Psoas muscle (tissue), 7 donors: ENCODE measurements at regions not wholly inside any gene's neighbourhood (a gene's known extent, or its start where the extent isn't known, plus 50 kb on each side); places are given as distances from the start of the nearest gene placed in this dataset.

Experiments used
- ATAC-seq, 4 donors: fragments of 200-7000 bp; cut with Tn5 transposase; one replicate each; pipeline ENCODE4 v1.9.1; 2020; ENCODE audit warnings: moderate library complexity in 3 of 4, mild to moderate bottlenecking in 2 of 4
- DNase-seq, 2 donors: peaks; one replicate each; pipeline ENCODE4 v3.0.0-alpha.2; 2020
- H3K27ac ChIP-seq: fragments of 200-600 bp; one replicate; pipeline ENCODE4 v1.8.0; 2022
- H3K27me3 ChIP-seq, 3 donors: fragments of 200-600 bp in 1 of 3; one replicate each; pipeline versions ENCODE4 v1.6.1 to v1.8.0; 2013 to 2022; ENCODE audit warnings: low read length in 2 of 3, mild to moderate bottlenecking in 2 of 3, moderate library complexity in 1 of 3; ENCODE audit not compliant: insufficient read depth in 3 of 3
- H3K36me3 ChIP-seq, 2 donors: fragments of 200-600 bp in 1 of 2; one replicate each; pipeline versions ENCODE4 v1.6.1 to v1.8.0; 2013 to 2022; ENCODE audit warnings: low read depth in 1 of 2, mild to moderate bottlenecking in 1 of 2, moderate library complexity in 1 of 2; ENCODE audit not compliant: insufficient read depth in 1 of 2
- H3K4me1 ChIP-seq: fragments of 200-600 bp; one replicate; pipeline ENCODE4 v1.8.0; 2022
- H3K4me3 ChIP-seq: fragments of 200-600 bp; one replicate; pipeline ENCODE4 v1.8.0; 2022; ENCODE audit warnings: mild to moderate bottlenecking
- H3K9me3 ChIP-seq: fragments of 200-600 bp; one replicate; pipeline ENCODE4 v1.8.0; 2022
- CTCF ChIP-seq: fragments of 200-600 bp; IDR thresholded peaks from one replicate; pipeline ENCODE4 v1.8.0; 2022; ENCODE audit warnings: antibody characterized with exemption
- WGBS, 3 donors: extraction: QIAGEN DNeasy Blood & Tissue Kit; methylation state at CpG; one replicate each; pipeline versions ENCODE4 v1.1.6 to v1.1.7; 2013; 5-methylcytosine and 5-hydroxymethylcytosine counted together
- intact Hi-C, 2 donors: fragments of 100-400 bp; cut with DNase I; formaldehyde crosslinking; loops; one replicate each; pipeline versions ENCODE4 v1.11.0 to v1.14.2; 2022
- donor health status: healthy with polysubstance abuse.
- donor health status: DM: no; HTN: no; CAD: no; lungs with moderate emphysema.
- donor health status: Bipolar disorder and iron deficiency.
- donor health status: healthy.
- donor health status: DM: yes; HTN: yes; CAD: no.
- donor health status: DM: no; HTN: no; CAD: no.
- donor health status: DM: yes; HTN: yes; CAD: no.

- no peaks in the 10 kb centered on the region for H3K4me1 ChIP-seq
- intact Hi-C loops, result no loop called here
- H3K27ac ChIP-seq, result no peak overlapping the region
- no peak for TF ChIP-seq CTCF
- no peaks in the 10 kb centered on the region for H3K9me3 ChIP-seq
- ATAC-seq, result no peak
- no peaks in the 10 kb centered on the region for H3K36me3 ChIP-seq
- no peak overlapping the region for H3K4me3 ChIP-seq
- no peaks in the 10 kb centered on the region for H3K27me3 ChIP-seq
- WGBS, 3 donors, result 29 to 44% (median 32%) methylated on average over 1 of the region's 1 CpG
- DNase-seq, result no peak
Measured at GRCh38 chr6:50288241-50288640, 238.5 kb upstream of the DEFB112 start.

GRCh38 chr6:50288881-50289280, 239.2 kb upstream of the DEFB112 start:
- ATAC-seq, result no peak
- Histone ChIP-seq H3K27me3 (no peaks in the 10 kb centered on the region), H3K4me1 (no peaks in the 10 kb centered on the region), H3K27ac (no peak overlapping the region), H3K4me3 (no peak overlapping the region), H3K9me3 (no peaks in the 10 kb centered on the region), H3K36me3 (no peaks in the 10 kb centered on the region)
- WGBS, 3 donors, result 45 to 57% (median 55%) methylated on average over 3 of the region's 3 CpGs
- DNase-seq, result no peak
- intact Hi-C loops, result no loop called here
- no peak for TF ChIP-seq CTCF

DNA sequence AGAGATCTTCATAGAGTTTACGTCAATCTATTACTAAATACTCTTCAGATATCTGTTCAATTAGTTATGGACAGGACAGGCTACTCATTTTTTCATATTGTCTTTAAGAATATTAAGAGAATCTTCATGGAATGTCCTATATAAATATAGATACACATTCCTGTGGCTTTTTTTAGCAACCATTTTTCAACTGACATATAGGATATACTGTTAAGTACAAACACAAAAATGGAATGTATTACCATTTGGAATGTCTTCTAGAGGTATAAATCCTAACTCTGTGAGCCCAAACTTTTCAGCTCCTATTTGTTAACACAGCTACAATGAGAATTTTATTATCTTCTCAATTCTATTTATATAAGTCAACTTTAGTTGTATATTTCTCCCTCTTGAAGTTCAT, 239.6 kb upstream of the DEFB112 start:
- no peak for TF ChIP-seq CTCF
- Histone ChIP-seq H3K27me3 (no peaks in the 10 kb centered on the region), H3K4me1 (no peaks in the 10 kb centered on the region), H3K36me3 (no peaks in the 10 kb centered on the region), H3K27ac (no peak overlapping the region), H3K4me3 (no peak overlapping the region), H3K9me3 (no peaks in the 10 kb centered on the region)
- ATAC-seq (no peak), DNase-seq (no peak)
- 56 to 80% (median 70%) methylated on average over 1 of the region's 1 CpG for WGBS, 3 donors
- intact Hi-C loops, result no loop called here

DNA sequence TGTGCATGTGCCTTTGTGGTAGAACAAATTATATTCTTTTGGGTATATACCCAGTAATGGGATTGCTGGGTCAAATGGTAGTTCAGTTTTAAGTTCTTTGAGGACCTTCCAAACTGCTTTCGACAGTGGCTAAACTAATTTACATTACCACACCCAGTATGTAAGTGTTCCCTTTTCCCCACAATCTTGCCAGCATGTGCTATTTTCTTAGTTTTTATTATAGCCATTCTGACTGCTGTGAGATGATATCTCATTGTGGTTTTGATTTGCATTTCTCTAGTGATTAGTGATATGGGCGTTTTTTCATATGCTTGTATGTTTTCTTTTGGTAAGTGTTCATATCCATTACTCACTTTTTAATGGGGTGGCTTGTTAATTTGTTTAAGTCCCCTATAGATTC, 251.6 kb upstream of the DEFB112 start:
- no peaks in the 10 kb centered on the region for H3K27me3 ChIP-seq
- no peak for ATAC-seq
- no peaks in the 10 kb centered on the region for H3K36me3 ChIP-seq
- no peak overlapping the region for H3K27ac ChIP-seq
- H3K4me3 ChIP-seq, result no peak overlapping the region
- intact Hi-C loops, result no loop called here
- peaks cover 4% of the 10 kb centered on the region for H3K9me3 ChIP-seq
- TF ChIP-seq CTCF, result no peak
- DNase-seq, result no peak
- WGBS, 3 donors, result 65 to 75% (median 72%) methylated on average over 2 of the region's 2 CpGs
- H3K4me1 ChIP-seq, result no peaks in the 10 kb centered on the region

- no peaks in the 10 kb centered on the region for H3K4me1 ChIP-seq
- H3K9me3 ChIP-seq, result peaks cover 4% of the 10 kb centered on the region
- no peak overlapping the region for H3K27ac ChIP-seq
- H3K27me3 ChIP-seq, result no peaks in the 10 kb centered on the region
- intact Hi-C loops, result no loop called here
- no peaks in the 10 kb centered on the region for H3K36me3 ChIP-seq
- no peak for DNase-seq
- no peak for TF ChIP-seq CTCF
- no peak for ATAC-seq
- no peak overlapping the region for H3K4me3 ChIP-seq
Measured at GRCh38 chr6:50305660-50306059, 255.9 kb upstream of the DEFB112 start.
